Tibial nerve (tissue), 4 donors: ENCODE measurements at regions not wholly inside any gene's neighbourhood (a gene's known extent, or its start where the extent isn't known, plus 50 kb on each side); places are given as distances from the start of the nearest gene placed in this dataset.

Source experiments
- DNase-seq, 2 donors: peaks; one replicate each; pipeline ENCODE4 v3.0.0-alpha.2; 2019; ENCODE audit warnings: low spot score in 2 of 2
- H3K27ac ChIP-seq, 4 donors: fragments of 200-600 bp; sonication (generic) in 3 of 4; one replicate each; pipeline ENCODE4 v1.5.1; 2017 to 2019; ENCODE audit warnings: mild to moderate bottlenecking in 1 of 4
- H3K27me3 ChIP-seq, 2 donors: fragments of 200-600 bp; sonication (generic) in 1 of 2; one replicate each; pipeline versions ENCODE4 v1.5.1 to v1.6.0; 2017 to 2019
- H3K36me3 ChIP-seq, 3 donors: fragments of 200-600 bp; sonication (generic); one replicate each; pipeline ENCODE4 v1.5.1; 2018 to 2019
- H3K4me1 ChIP-seq, 4 donors: fragments of 200-600 bp; sonication (generic) in 3 of 4; one replicate each; pipeline ENCODE4 v1.5.1; 2017 to 2019
- H3K4me3 ChIP-seq, 4 donors: fragments of 200-600 bp; sonication (generic) in 3 of 4; one replicate each; pipeline ENCODE4 v1.5.1; 2017 to 2019; ENCODE audit warnings: mild to moderate bottlenecking in 1 of 4, moderate library complexity in 1 of 4
- H3K9me3 ChIP-seq, 4 donors: fragments of 200-600 bp; sonication (generic) in 3 of 4; one replicate each; pipeline ENCODE4 v1.5.1; 2017 to 2019
- EP300 ChIP-seq, 2 donors: sonication (generic); formaldehyde crosslinking; IDR thresholded peaks; one replicate each; pipeline ENCODE4 v1.6.1; 2017; ENCODE audit warnings: antibody characterized with exemption in 2 of 2, mild to moderate bottlenecking in 1 of 2
- POLR2A ChIP-seq, 2 donors: fragments of 450-650 bp; IDR thresholded peaks; one replicate each; pipeline ENCODE4 v1.6.1; 2017; ENCODE audit warnings: antibody characterized with exemption in 2 of 2, mild to moderate bottlenecking in 2 of 2, moderate library complexity in 2 of 2
- WGBS, 2 donors: methylation state at CpG; one replicate each; pipeline ENCODE4 v1.1.5; 2018; 5-methylcytosine and 5-hydroxymethylcytosine counted together
- TF ChIP-seq, protein P1 (sequence below), 5 experiments: fragments of 200-600 bp in 3 of 5; fragments of 450-650 bp in 2 of 5; sonication (generic) in 3 of 5; IDR thresholded peaks; one replicate each; pipeline ENCODE4 v1.5.1; 2016 to 2019; ENCODE audit warnings: antibody characterized with exemption in 5 of 5, mild to moderate bottlenecking in 3 of 5, moderate library complexity in 2 of 5

DNA sequence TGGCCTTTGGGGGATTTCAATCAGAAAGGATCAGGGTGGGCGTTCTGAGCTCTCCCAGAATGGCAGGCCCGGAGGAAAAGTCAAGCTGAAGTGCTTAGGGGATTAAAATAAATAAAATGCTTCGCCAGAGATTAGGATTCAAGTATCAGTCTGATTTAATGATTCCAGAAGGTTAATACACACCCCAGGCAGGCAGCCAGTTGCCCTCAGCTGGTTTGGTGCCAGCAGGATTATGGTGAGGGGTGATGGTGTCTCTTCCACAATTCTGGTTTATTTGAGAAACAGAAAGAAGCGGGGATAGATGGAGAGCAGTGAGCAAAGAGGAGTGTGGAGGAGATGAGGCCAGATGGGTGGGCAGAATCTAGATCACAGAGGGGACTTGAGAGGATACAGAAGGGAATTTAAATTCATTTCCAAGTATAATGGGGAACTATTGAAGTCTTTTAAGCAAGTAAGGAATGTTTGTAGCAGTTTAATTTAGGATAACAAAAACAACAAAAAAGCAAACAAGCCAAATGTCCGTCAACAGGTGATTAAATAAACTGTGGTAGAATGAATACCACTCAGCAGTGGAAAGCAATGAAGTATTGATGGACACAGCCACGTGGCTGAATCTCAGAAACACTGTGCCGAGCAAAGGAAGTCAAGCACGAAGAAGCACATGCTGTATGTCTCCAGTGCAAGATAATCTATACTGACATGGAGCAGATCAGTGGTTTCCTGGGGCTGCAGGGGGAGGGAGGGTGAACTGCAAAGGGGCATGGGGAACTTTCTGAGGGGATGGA lies 297.7 kb downstream of the MSX2 start:
- WGBS, 2 donors: 70% methylated on average over 8 of the region's 8 CpGs
- Histone ChIP-seq H3K36me3 (no peaks in the 10 kb centered on the region), H3K27ac (no peak overlapping the region), H3K9me3 (peaks cover 0 to 13% (median 0%) of the 10 kb centered on the region in 4 donors), H3K4me1 (peaks cover 0 to 6% (median 0%) of the 10 kb centered on the region in 4 donors), H3K4me3 (no peak overlapping the region), H3K27me3 (no peaks in the 10 kb centered on the region)
- TF ChIP-seq, protein P1, sequence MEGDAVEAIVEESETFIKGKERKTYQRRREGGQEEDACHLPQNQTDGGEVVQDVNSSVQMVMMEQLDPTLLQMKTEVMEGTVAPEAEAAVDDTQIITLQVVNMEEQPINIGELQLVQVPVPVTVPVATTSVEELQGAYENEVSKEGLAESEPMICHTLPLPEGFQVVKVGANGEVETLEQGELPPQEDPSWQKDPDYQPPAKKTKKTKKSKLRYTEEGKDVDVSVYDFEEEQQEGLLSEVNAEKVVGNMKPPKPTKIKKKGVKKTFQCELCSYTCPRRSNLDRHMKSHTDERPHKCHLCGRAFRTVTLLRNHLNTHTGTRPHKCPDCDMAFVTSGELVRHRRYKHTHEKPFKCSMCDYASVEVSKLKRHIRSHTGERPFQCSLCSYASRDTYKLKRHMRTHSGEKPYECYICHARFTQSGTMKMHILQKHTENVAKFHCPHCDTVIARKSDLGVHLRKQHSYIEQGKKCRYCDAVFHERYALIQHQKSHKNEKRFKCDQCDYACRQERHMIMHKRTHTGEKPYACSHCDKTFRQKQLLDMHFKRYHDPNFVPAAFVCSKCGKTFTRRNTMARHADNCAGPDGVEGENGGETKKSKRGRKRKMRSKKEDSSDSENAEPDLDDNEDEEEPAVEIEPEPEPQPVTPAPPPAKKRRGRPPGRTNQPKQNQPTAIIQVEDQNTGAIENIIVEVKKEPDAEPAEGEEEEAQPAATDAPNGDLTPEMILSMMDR (IDR thresholded peaks at IDR 0.05): no peak
- TF ChIP-seq EP300 (IDR thresholded peaks at IDR 0.05): no peak
- TF ChIP-seq POLR2A (IDR thresholded peaks at IDR 0.05): no peak
- DNase-seq: no peak

- Histone ChIP-seq H3K27ac (no peak overlapping the region), H3K4me1 (peaks cover 0 to 6% (median 0%) of the 10 kb centered on the region in 4 donors), H3K27me3 (no peaks in the 10 kb centered on the region), H3K4me3 (no peak overlapping the region), H3K9me3 (peaks cover 0 to 11% (median 0%) of the 10 kb centered on the region in 4 donors), H3K36me3 (no peaks in the 10 kb centered on the region)
- no peak for TF ChIP-seq POLR2A (IDR thresholded peaks at IDR 0.05)
- TF ChIP-seq, protein P1 (IDR thresholded peaks at IDR 0.05): no peak
- DNase-seq: no peak
- 47 to 58% methylated on average over 2 of the region's 2 CpGs for WGBS, 2 donors
Observed at GRCh38 chr5:175021321-175021720, 296.9 kb downstream of the MSX2 start.

DNA sequence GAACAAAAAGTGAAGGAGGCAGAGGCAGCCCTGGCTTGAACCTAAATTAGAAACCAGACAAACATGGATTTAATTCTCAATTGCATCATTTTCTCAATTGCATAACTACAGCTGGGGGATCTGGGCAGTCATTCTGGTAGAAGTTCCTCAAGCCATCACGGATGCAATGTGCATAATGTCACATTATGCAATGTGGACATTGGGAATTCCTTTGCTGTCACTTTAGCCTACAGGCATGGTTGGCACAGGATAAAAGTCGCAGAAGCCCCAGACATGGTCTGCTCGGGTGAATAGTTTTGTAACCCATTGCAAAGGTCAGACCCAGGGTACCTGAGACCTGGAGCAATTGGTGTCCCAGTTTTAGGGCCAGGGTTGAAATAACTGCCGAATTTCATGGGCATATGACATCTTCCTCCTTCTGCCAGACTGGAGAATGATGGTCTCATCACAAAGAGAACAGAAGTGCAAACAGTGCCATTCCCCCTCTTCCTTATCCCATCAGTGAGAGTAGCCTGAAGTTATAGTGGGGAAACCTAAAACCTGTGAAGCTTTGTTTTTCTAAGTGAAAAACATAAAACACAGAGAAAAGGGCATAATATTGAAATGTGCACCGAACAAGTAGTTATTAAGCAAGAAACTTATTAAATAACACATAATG lies 290.8 kb downstream of the MSX2 start:
- Histone ChIP-seq H3K4me1 (no peaks in the 10 kb centered on the region), H3K36me3 (no peaks in the 10 kb centered on the region), H3K4me3 (no peak overlapping the region), H3K27me3 (no peaks in the 10 kb centered on the region), H3K27ac (no peak overlapping the region), H3K9me3 (peaks cover 0 to 9% (median 0%) of the 10 kb centered on the region in 4 donors)
- TF ChIP-seq POLR2A (IDR thresholded peaks at IDR 0.05) (no peak), EP300 (IDR thresholded peaks at IDR 0.05) (peak in 1 of 2 donors; percentile 14)
- TF ChIP-seq, protein P1 (IDR thresholded peaks at IDR 0.05): no peak
- DNase-seq: no peak
- WGBS, 2 donors: 47 to 54% methylated on average over 5 of the region's 5 CpGs

- no peak overlapping the region for H3K4me3 ChIP-seq
- 84% methylated on average over 4 of the region's 4 CpGs for WGBS, 2 donors
- no peak for TF ChIP-seq POLR2A (IDR thresholded peaks at IDR 0.05)
- TF ChIP-seq EP300 (IDR thresholded peaks at IDR 0.05): no peak
- TF ChIP-seq, protein P1 (IDR thresholded peaks at IDR 0.05): no peak
- H3K36me3 ChIP-seq: no peaks in the 10 kb centered on the region
- H3K4me1 ChIP-seq: no peaks in the 10 kb centered on the region
- no peak for DNase-seq
- peaks cover 0 to 15% (median 0%) of the 10 kb centered on the region in 4 donors for H3K9me3 ChIP-seq
- no peaks in the 10 kb centered on the region for H3K27me3 ChIP-seq
- H3K27ac ChIP-seq: no peak overlapping the region
Observed at GRCh38 chr5:175013251-175013650, 288.9 kb downstream of the MSX2 start.

DNA sequence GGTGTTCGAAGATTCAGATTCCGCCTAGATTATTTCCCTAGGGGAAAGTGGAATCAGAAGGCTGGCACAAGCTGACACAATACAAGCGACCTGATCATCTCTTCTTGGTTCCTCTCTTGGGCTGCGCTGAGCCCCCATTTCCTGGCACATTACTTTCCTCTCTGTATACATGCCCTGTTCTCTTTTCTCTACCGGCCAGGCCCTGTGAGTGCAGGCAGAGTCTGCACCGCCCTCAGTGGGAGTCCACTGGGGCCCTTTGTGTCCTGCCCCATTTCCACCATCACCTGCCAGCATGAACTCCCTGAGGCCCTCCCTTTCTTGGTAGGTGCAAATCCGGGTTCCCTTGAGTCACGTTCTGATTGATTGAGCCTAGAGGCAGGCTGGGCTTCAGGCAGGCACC lies 287.9 kb downstream of the MSX2 start:
- no peak overlapping the region for H3K27ac ChIP-seq
- DNase-seq: no peak

More for the DNA sequence above, 287.9 kb downstream of the MSX2 start:
- Histone ChIP-seq H3K4me1 (no peaks in the 10 kb centered on the region), H3K27me3 (no peaks in the 10 kb centered on the region), H3K4me3 (no peak overlapping the region), H3K9me3 (peaks cover 0 to 15% (median 0%) of the 10 kb centered on the region in 4 donors), H3K36me3 (no peaks in the 10 kb centered on the region)
- 72 to 79% methylated on average over 8 of the region's 8 CpGs for WGBS, 2 donors
- TF ChIP-seq POLR2A (IDR thresholded peaks at IDR 0.05) (no peak), EP300 (IDR thresholded peaks at IDR 0.05) (no peak)
- TF ChIP-seq, protein P1 (IDR thresholded peaks at IDR 0.05): no peak
